Activated CD8-positive, alpha-beta T cell treated with anti-CD3 and anti-CD28 coated beads for 36 hours (primary cell): ENCODE measurements at regions not wholly inside any gene's neighbourhood (a gene's known extent, or its start where the extent isn't known, plus 50 kb on each side); places are given as distances from the start of the nearest gene placed in this dataset.

Source experiments
- ATAC-seq: fragments of 200-7000 bp; cut with Tn5 transposase; one replicate; pipeline ENCODE4 v1.10.0; 2021; ENCODE audit warnings: mild to moderate bottlenecking, moderate library complexity
- CTCF ChIA-PET: fragments of 350-600 bp; sonication (Branson Sonifier 250); formaldehyde crosslinking; loops from one replicate; lab custom pipeline; 2021; ENCODE audit warnings: antibody characterized with exemption; lab: Charles Lee
- POLR2A ChIA-PET: fragments of 350-600 bp; sonication (Branson Sonifier 250); formaldehyde crosslinking; loops from one replicate; lab custom pipeline; 2021; ENCODE audit warnings: antibody characterized with exemption; lab: Charles Lee
- DNase-seq: peaks from one replicate; pipeline ENCODE4 v3.0.0-alpha.2; 2020
- H3K27ac Mint-ChIP-seq: one replicate; pipeline ENCODE4 v1.8.0; 2021; ENCODE audit warnings: mild to moderate bottlenecking, mixed read lengths
- H3K27me3 Mint-ChIP-seq: one replicate; pipeline ENCODE4 v1.8.0; 2021; ENCODE audit warnings: mixed read lengths
- H3K36me3 Mint-ChIP-seq: one replicate; pipeline ENCODE4 v1.8.0; 2021; ENCODE audit warnings: low read depth, mixed read lengths
- H3K4me1 Mint-ChIP-seq: one replicate; pipeline ENCODE4 v1.8.0; 2021; ENCODE audit warnings: low read depth, mixed read lengths
- H3K4me3 Mint-ChIP-seq: one replicate; pipeline ENCODE4 v1.8.0; 2021; ENCODE audit warnings: mild to moderate bottlenecking, moderate library complexity, mixed read lengths
- H3K9me3 Mint-ChIP-seq: one replicate; pipeline ENCODE4 v1.8.0; 2021; ENCODE audit warnings: mixed read lengths
- CTCF ChIP-seq: fragments of 200-600 bp; IDR thresholded peaks from one replicate; pipeline ENCODE4 v1.8.0; 2022; ENCODE audit warnings: antibody characterized with exemption, mild to moderate bottlenecking
- intact Hi-C: fragments of 100-400 bp; cut with micrococcal nuclease; formaldehyde crosslinking; loops from one replicate; pipeline ENCODE4 v1.10.0; 2022

GRCh38 chr4:181701894-181702293, 541.3 kb upstream of the TENM3 start:
- DNase-seq: no peak
- H3K4me3 Mint-ChIP-seq: no peak overlapping the region
- ChIA-PET CTCF (no interaction called here), POLR2A (no interaction called here)
- H3K27ac Mint-ChIP-seq: no peak overlapping the region
- H3K4me1 Mint-ChIP-seq: no peaks in the 10 kb centered on the region
- no peak for ATAC-seq
- TF ChIP-seq CTCF: no peak
- H3K27me3 Mint-ChIP-seq: no peaks in the 10 kb centered on the region
- peaks cover 2% of the 10 kb centered on the region for H3K9me3 Mint-ChIP-seq
- no peaks in the 10 kb centered on the region for H3K36me3 Mint-ChIP-seq
- intact Hi-C loops: no loop called here

GRCh38 chr4:181702864-181703495, 540.2 kb upstream of the TENM3 start:
- no peak overlapping the region for H3K27ac Mint-ChIP-seq
- POLR2A ChIA-PET: no interaction called here
- H3K4me1 Mint-ChIP-seq: no peaks in the 10 kb centered on the region
- H3K4me3 Mint-ChIP-seq: no peak overlapping the region
- TF ChIP-seq CTCF: no peak
- H3K36me3 Mint-ChIP-seq: no peaks in the 10 kb centered on the region
- H3K9me3 Mint-ChIP-seq: peaks cover 2% of the 10 kb centered on the region
- H3K27me3 Mint-ChIP-seq: no peaks in the 10 kb centered on the region
- ATAC-seq (no peak), DNase-seq (no peak)
- intact Hi-C loops: no loop called here
- CTCF ChIA-PET: no interaction called here

- no peaks in the 10 kb centered on the region for H3K4me1 Mint-ChIP-seq
- H3K27ac Mint-ChIP-seq: no peak overlapping the region
- ChIA-PET CTCF (no interaction called here), POLR2A (no interaction called here)
- no peaks in the 10 kb centered on the region for H3K36me3 Mint-ChIP-seq
- DNase-seq (no peak), ATAC-seq (no peak)
- no peak for TF ChIP-seq CTCF
- no peaks in the 10 kb centered on the region for H3K27me3 Mint-ChIP-seq
- intact Hi-C loops: no loop called here
- H3K9me3 Mint-ChIP-seq: peaks cover 6% of the 10 kb centered on the region
- H3K4me3 Mint-ChIP-seq: no peak overlapping the region
Measured at GRCh38 chr4:181710143-181710542, 533.1 kb upstream of the TENM3 start.

- ATAC-seq: no peak
- TF ChIP-seq CTCF: no peak
- ChIA-PET POLR2A (no interaction called here), CTCF (no interaction called here)
- H3K9me3 Mint-ChIP-seq: peaks cover 8% of the 10 kb centered on the region
- no peaks in the 10 kb centered on the region for H3K36me3 Mint-ChIP-seq
- intact Hi-C loops: no loop called here
- no peak for DNase-seq
- H3K27ac Mint-ChIP-seq: no peak overlapping the region
- no peaks in the 10 kb centered on the region for H3K27me3 Mint-ChIP-seq
- no peaks in the 10 kb centered on the region for H3K4me1 Mint-ChIP-seq
- no peak overlapping the region for H3K4me3 Mint-ChIP-seq
Measured at GRCh38 chr4:181711387-181711786, 531.8 kb upstream of the TENM3 start.

- TF ChIP-seq CTCF: no peak
- ChIA-PET POLR2A (no interaction called here), CTCF (interaction anchor here (0.7 kb wide), 2 partner anchors 518 to 531 kb away, joined by 3 to 4 read pairs; no protein-coding TSS in a partner anchor)
- H3K36me3 Mint-ChIP-seq: no peaks in the 10 kb centered on the region
- ATAC-seq (no peak), DNase-seq (no peak)
- no peaks in the 10 kb centered on the region for H3K4me1 Mint-ChIP-seq
- H3K27ac Mint-ChIP-seq: no peak overlapping the region
- no peak overlapping the region for H3K4me3 Mint-ChIP-seq
- no peaks in the 10 kb centered on the region for H3K27me3 Mint-ChIP-seq
- peaks cover 6% of the 10 kb centered on the region for H3K9me3 Mint-ChIP-seq
- intact Hi-C loops: no loop called here
Measured at GRCh38 chr4:181728305-181728966, 514.8 kb upstream of the TENM3 start.
